ENCODE measurements at regions not wholly inside any gene's neighbourhood (a gene's known extent, or its start where the extent isn't known, plus 50 kb on each side); places are given as distances from the start of the nearest gene placed in this dataset.
A peak's percentile ranks its signal among the peaks of the same experiment; 100 is the strongest.

GRCh38 chr7:48806731-48807130 lies 117.6 kb upstream of the CDC14C start:
- Mint-ChIP-seq H3K36me3 (ENCODE audit: unreplicated experiment) (no peaks in the 10 kb centered on the region), H3K4me1 (ENCODE audit: low read depth, unreplicated experiment) (no peaks in the 10 kb centered on the region), H3K9me3 (ENCODE audit: unreplicated experiment) (peaks cover 2% of the 10 kb centered on the region), H3K4me3 (ENCODE audit: unreplicated experiment) (no peak overlapping the region), H3K27me3 (ENCODE audit: unreplicated experiment) (no peaks in the 10 kb centered on the region), H3K27ac (ENCODE audit: unreplicated experiment) (no peak overlapping the region)
- TF ChIP-seq CTCF (IDR thresholded peaks at IDR 0.05; ENCODE audit: partially characterized antibody, unreplicated experiment): no peak
- no peak for DNase-seq

GRCh38 chr7:48811071-48811470 lies 113.3 kb upstream of the CDC14C start:
- H3K4me1 Mint-ChIP-seq (ENCODE audit: low read depth, unreplicated experiment): no peaks in the 10 kb centered on the region
- H3K27ac Mint-ChIP-seq (ENCODE audit: unreplicated experiment): no peak overlapping the region
- DNase-seq: no peak
- H3K27me3 Mint-ChIP-seq (ENCODE audit: unreplicated experiment): no peaks in the 10 kb centered on the region
- no peak overlapping the region for H3K4me3 Mint-ChIP-seq (ENCODE audit: unreplicated experiment)
- no peaks in the 10 kb centered on the region for H3K36me3 Mint-ChIP-seq (ENCODE audit: unreplicated experiment)
- no peak for TF ChIP-seq CTCF (IDR thresholded peaks at IDR 0.05; ENCODE audit: partially characterized antibody, unreplicated experiment)
- H3K9me3 Mint-ChIP-seq (ENCODE audit: unreplicated experiment): no peaks in the 10 kb centered on the region

GRCh38 chr7:48813472-48813871 lies 110.9 kb upstream of the CDC14C start:
- no peaks in the 10 kb centered on the region for H3K4me1 Mint-ChIP-seq (ENCODE audit: low read depth, unreplicated experiment)
- no peak overlapping the region for H3K27ac Mint-ChIP-seq (ENCODE audit: unreplicated experiment)
- peaks cover 2% of the 10 kb centered on the region for H3K9me3 Mint-ChIP-seq (ENCODE audit: unreplicated experiment)
- no peak for TF ChIP-seq CTCF (IDR thresholded peaks at IDR 0.05; ENCODE audit: partially characterized antibody, unreplicated experiment)
- no peak for DNase-seq
- H3K27me3 Mint-ChIP-seq (ENCODE audit: unreplicated experiment): no peaks in the 10 kb centered on the region
- no peaks in the 10 kb centered on the region for H3K36me3 Mint-ChIP-seq (ENCODE audit: unreplicated experiment)
- H3K4me3 Mint-ChIP-seq (ENCODE audit: unreplicated experiment): no peak overlapping the region

GRCh38 chr7:48822138-48822537 lies 102.2 kb upstream of the CDC14C start:
- Mint-ChIP-seq H3K27me3 (ENCODE audit: unreplicated experiment) (no peaks in the 10 kb centered on the region), H3K4me1 (ENCODE audit: low read depth, unreplicated experiment) (no peaks in the 10 kb centered on the region), H3K36me3 (ENCODE audit: unreplicated experiment) (no peaks in the 10 kb centered on the region), H3K4me3 (ENCODE audit: unreplicated experiment) (no peak overlapping the region), H3K9me3 (ENCODE audit: unreplicated experiment) (no peaks in the 10 kb centered on the region), H3K27ac (ENCODE audit: unreplicated experiment) (peak overlapping the region; percentile 48)
- TF ChIP-seq CTCF (IDR thresholded peaks at IDR 0.05; ENCODE audit: partially characterized antibody, unreplicated experiment): no peak
- no peak for DNase-seq

- Mint-ChIP-seq H3K27ac (ENCODE audit: unreplicated experiment) (no peak overlapping the region), H3K9me3 (ENCODE audit: unreplicated experiment) (no peaks in the 10 kb centered on the region), H3K36me3 (ENCODE audit: unreplicated experiment) (no peaks in the 10 kb centered on the region), H3K4me1 (ENCODE audit: low read depth, unreplicated experiment) (no peaks in the 10 kb centered on the region), H3K4me3 (ENCODE audit: unreplicated experiment) (no peak overlapping the region), H3K27me3 (ENCODE audit: unreplicated experiment) (peaks cover 3% of the 10 kb centered on the region)
- DNase-seq: no peak
- no peak for TF ChIP-seq CTCF (IDR thresholded peaks at IDR 0.05; ENCODE audit: partially characterized antibody, unreplicated experiment)
These were observed 92.0 kb upstream of the CDC14C start for GRCh38 chr7:48832303-48832845.

Data from glutamatergic neuron (in vitro differentiated cells).